HG02588 (cell line): ENCODE measurements at regions not wholly inside any gene's neighbourhood (a gene's known extent, or its start where the extent isn't known, plus 50 kb on each side); places are given as distances from the start of the nearest gene placed in this dataset.
"Not testable (repeated sequence)": the region's sequence is repeated elsewhere in the genome, so short reads cannot be mapped to it uniquely, and the experiment has no call there.

Source experiments
- ATAC-seq: cut with Tn5 transposase; IDR thresholded peaks from one replicate; pipeline ENCODE4 v1.9.1; 2021; ENCODE audit warnings: mild to moderate bottlenecking, moderate library complexity; ENCODE audit not compliant: unreplicated experiment

DNA sequence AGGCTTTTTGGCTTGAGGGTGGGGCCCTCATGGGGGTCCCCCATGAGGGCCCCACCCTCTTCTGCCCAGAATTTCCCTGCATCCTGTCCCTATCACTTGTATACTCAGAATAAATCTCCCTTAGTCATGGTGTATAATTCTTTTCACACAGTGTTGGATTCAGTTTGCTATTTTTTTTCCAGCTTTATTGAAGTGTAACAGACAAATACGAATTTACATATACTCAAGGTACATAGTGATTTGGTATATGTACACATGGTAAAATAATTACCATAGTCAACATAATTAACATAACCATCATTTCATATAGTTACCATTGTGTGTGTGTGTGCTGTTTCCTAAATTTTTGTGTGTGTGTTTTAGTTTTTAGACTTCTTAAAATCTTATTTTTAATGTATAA is 289.4 kb downstream of the CNTNAP3B start:
- ATAC-seq, result not testable (repeated sequence)

DNA sequence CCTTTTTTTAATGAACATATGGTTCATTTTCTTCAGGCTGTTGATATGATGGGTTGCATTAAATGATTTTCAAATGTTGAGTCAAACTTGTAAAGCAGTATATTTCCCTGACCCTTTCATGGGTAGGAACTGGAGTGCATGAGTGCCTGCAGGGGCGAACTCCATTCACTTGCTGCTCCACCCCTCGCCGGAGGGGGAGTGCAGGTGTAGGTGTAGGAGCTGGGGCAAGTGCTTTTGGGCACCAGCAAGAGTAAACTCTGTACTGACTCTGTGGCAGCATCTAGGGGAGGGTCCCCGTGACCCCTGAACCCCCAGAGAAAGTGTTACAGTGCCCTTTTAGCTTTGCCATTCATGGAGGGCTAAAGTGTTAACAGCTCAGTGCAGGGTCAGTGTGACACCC is 290.3 kb downstream of the CNTNAP3B start:
- ATAC-seq, result not testable (repeated sequence)

DNA sequence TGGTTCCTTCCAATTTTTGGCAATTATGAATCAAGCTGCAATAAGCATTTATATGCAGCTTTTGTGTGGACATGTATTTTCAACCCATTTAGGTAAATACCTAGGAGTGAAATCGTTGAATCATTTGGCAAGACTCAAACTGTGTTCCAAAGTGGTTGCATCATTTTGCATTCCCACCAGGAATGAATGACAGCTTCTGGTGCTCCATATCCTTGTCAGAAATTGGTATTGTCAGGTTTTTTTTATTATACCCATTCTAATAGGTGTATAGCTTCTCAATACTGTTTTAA is 290.7 kb downstream of the CNTNAP3B start:
- ATAC-seq, result not testable (repeated sequence)

DNA sequence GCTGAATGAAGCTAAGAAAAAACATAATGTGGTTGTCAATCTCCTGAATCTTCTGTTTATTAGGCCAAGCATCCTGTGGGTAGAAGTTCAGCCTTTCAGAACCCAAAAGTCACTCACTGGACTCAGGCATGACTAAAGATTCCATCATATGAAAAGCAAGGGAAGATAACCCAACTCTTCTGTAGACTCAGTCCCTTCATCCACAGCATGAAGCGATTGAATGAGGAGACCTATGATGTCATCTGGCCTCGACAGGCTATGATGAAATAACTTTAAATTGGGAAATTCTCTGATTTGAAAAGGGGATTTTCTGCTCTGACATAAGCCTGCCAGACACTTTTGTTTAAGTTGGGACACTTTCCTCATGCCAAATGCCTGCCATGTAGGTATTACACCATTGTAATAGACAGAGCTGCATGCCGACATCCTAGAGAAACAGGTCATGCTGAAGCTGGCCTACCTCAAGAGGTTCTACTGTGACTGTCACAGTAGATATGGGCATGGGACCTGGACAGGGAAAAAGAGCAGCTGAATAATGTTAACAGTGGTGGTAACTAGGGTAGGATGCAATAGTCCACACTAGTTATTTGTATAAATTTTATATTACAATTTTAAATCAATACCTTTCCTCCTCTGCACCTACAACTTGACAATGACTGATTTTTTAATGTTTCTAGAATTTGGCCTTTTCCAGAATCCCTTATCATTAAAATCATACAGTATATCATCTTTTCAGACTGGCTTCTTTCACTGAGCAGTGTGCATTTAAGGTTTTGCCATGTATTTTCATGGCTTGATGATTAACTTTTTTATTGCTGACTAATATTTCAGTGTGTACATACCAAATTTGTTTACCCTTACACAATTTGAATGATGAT is 291.3 kb downstream of the CNTNAP3B start:
- ATAC-seq, result not testable (repeated sequence)

DNA sequence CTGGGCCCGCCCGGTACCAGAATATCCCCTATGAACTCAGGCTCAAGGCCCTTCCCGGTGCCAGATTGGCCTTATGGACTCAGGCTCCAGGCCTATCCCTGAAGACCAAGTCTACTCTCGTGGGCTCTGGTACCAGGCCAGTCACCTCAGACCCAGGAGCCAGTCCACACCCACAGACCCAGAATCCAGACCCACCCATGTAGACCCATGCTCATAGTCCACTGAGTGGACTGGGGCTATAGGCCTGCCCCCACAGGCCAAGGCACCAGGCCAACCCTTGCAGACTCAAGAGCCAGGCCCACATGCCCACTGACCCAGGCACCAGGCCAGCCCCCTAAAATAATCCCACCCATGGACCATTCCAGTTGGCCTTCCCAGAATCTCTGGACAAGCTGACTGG is 296.1 kb downstream of the CNTNAP3B start:
- not testable (repeated sequence) for ATAC-seq

DNA sequence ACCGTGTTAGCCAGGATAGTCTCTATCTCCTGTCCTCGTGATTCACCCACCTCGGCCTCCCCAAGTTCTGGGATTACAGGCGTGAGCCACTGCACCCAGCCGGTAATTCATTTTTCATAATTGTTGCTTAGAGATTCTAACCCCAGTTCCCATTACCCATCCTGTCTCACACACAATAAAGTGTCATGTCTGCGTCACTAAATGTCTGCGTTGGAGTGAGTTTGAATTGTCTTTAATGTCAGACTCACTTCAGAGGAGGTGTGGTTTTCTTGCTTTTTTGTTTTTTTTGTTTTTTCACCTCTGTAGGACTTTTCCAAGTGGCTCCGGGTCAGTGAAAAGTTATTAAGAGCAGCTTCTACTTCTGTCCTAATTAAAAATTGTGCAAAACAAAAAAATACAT is 304.5 kb downstream of the CNTNAP3B start:
- ATAC-seq, result not testable (repeated sequence)

DNA sequence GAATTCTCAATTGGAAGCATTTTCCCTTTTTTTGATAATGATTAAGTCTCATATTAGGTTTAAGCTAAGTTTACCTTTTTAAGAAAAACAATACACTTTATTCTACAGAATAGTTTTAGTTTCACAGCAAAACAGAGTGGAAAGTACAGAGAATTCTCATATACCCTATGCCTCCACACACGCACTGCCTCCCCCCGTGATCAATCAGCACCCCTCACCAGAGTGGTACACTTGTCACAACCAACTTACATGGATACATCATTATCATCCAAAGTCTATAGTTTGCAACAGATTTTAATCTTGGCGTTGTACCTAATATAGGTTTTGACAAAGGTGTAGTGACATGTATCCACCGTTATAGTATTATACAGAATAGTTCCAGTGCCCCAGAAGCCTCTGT is 326.5 kb downstream of the CNTNAP3B start:
- ATAC-seq, result not testable (repeated sequence)

DNA sequence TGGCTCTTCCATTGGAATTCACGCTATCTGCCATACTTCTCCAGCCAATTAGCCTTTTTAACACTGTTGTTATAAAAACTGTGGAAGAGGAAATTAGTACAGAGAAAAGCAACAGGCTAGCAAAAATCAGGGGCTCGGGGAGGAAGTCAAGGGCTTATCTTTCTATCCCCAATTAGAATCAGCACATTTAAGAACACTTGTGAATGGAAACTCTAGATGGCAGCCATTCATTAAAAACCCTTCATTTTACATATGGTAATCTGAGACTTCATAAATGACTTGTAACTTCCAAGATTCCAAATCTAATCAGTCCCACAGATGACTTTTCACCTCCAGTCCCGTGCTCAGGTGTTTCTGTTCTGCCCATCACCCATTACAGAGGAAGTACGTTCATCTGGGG is 330.5 kb downstream of the CNTNAP3B start:
- not testable (repeated sequence) for ATAC-seq

DNA sequence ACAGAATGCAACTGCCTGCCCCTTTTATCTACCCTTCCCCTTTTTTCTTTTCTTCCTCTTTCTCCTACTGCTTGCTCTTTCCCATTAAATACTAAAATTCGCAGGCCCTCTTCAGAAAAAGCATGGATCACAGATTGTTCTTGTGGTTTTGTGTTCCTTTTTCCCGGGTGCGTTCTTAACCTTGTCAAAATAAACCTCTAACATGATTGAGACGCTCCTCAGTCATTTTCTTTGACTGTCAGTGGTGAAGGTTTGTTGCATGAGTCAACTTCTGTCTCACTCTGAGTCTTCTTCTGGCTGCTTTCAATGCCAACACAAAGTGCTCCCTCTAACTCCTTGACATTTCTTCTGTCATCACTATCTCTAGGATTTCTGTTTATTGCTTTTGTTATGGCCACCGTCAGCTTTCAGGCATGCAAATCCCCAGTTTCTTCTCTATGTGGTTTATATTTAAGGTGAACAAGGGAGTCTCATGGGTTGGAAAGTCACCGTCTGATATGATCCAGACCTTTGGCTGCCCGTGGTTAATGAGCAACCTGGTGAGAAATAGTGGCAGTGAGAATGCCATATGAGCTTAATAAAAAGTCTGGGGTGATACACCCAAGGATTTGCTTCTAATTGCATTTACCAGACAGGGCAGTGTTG is 338.4 kb downstream of the CNTNAP3B start:
- ATAC-seq, result not testable (repeated sequence)

DNA sequence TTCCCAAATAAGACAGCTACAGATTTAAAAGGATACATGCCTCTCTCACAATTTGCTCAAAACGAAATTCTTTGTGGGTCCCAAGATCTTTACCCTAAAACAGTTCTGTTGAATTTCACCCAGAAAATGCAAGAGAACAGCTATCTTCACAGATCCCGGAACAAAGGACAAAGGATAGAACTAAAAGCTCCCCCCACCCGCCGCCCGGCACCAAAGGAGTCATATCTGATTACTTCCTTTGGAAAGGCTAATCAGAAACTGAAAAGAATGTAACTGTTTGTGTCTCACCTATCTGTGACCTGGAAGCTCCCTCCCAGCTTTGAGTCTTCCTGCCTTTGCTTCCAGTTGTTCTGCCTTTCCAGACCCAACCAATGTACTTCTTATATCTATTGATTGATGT is 339.2 kb downstream of the CNTNAP3B start:
- ATAC-seq, result not testable (repeated sequence)

DNA sequence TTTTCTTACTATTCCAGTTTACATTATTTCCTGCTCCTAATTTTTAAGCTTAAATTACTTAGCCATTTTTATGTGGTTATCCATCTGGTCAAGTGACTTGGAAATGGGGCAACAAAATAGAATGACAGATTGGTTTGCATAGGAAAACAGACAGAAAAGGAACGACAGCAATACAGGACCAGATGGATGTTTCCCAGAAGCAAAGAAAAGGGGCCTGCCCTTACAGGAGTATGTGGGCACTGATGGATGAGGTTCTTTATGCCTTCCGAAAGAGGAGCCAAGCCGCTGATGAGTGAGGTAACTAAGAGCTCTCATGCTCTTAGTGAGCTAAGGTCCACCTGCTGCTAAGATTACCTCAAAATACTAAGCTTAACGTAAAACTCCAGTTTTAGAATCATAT is 339.8 kb downstream of the CNTNAP3B start:
- not testable (repeated sequence) for ATAC-seq

DNA sequence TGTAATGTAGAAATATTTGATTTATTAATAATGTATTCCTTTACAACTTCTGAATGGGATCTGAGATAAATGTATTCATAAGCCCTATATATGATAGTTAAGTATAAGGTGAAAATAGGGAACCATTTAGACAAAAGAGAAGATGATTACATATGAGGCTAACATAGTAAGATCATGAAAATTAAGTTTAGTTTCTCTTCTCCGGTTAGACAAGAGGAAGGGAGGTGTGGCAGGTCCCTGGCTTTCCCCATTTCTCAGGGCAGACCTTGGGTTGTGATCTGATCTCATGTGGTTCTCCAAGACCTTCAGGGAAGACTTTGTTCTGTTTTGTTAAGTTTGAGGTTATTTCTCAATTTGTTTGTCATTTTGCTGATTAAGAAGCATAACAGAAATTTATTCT is 341.3 kb downstream of the CNTNAP3B start:
- ATAC-seq, result not testable (repeated sequence)

DNA sequence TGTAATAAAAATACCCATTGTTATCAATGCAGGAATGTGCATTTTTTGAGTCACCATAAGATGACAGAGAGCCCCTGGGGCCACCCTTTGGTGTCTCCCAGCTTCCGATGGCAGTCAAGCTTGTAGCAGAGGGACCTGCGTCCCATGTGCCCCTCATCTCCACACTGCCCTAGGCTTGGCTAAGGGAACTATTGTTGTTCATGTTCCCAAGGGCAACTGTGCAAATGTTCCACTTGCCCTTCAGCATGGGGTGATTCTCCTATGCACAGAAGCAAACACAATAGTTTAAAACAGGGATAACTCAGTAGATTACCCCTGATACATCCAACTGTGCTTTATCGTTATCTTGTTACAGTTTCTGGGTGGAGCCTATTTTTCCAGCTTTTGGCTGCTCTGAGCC is 342.0 kb downstream of the CNTNAP3B start:
- not testable (repeated sequence) for ATAC-seq

DNA sequence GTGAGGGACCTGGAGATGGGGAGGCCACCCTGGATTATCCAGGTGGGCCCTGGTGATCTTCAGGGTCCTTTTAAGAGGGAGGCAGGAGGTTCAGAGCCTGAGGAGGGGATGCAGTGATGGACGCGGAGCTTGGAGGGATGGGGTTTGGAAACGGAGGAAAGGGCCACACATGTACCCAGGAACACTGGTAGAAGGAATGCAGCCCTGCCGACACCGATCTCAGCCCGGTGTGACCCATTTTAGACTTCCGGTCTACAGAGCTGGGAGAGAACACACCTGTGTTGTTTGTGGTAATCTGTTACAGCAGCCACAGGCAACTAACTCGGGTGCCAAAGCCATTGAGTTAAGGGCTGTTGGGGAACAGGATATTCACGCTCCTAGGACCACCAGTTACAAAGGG is 345.2 kb downstream of the CNTNAP3B start:
- ATAC-seq, result not testable (repeated sequence)

DNA sequence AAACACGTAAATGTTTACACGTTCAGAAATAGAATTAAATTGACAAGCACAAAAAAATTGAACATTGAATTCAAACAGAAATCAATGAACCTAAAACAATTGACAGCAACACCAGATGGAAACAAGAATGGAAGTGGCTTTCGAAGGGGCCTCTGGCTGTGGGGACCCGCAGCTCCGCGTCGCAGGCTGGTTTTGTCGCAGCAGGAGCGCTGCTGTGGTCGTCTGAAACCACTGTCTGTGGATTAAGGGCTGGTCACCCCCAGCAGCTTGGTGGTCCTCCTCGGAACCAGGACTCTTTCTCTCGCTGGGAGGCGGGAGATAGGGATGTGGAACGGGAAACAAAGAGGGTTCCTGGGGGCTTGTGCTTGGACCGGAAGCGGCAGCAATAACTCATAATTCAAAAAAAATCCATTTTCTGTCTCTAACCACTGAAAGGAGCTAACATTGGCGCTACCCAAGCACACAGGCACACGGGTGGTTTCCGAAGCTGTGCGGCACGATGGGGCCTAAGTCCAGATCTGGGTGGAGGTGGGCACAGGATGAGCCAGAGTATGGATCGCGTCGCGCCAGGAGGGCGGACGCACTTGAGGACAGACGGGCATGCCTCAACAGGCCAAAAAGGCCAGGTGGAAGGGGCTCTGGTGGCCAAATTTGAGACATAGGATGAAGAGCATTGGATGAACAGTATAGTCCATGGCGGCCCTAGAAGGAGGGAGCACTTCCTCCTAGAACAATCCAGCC is 346.0 kb downstream of the CNTNAP3B start:
- not testable (repeated sequence) for ATAC-seq

DNA sequence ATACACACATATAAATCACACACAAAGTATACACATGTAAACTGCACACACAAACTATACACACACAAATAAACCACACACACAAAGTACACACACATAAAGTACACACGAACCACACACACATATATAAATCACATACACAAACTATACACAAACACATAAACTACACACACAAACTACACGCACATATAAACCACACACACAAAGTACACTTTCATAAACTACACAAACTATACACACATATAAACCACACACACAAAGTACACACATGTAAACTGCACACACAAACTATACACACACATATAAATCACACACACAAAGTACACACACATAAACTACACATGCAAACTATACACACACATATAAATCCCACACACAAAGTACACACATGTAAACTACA is 347.3 kb downstream of the CNTNAP3B start:
- not testable (repeated sequence) for ATAC-seq

DNA sequence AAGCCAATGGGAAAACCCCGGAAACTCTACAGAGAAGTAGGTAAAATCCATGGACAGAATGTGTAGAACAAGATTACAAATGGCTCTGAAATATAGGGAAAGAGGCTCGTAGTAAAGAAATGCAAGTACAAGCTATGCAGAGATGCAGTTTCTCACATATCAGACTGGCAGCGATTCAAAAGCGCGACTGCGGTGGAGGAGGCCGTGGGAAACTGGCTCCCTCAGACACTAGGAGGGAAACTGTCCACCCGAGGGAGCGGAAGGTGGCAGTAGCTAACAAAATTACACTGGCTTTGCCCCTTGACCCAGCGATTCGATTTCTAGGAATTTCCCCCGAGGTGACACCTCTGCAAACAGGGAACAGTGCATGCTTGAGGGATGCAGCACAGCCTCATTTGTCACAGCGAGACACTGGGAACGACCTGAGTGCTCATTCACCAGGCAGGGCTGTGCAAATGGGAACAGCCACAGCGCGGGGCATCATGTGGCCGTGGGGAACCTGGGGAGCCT is 349.3 kb downstream of the CNTNAP3B start:
- ATAC-seq, result not testable (repeated sequence)

DNA sequence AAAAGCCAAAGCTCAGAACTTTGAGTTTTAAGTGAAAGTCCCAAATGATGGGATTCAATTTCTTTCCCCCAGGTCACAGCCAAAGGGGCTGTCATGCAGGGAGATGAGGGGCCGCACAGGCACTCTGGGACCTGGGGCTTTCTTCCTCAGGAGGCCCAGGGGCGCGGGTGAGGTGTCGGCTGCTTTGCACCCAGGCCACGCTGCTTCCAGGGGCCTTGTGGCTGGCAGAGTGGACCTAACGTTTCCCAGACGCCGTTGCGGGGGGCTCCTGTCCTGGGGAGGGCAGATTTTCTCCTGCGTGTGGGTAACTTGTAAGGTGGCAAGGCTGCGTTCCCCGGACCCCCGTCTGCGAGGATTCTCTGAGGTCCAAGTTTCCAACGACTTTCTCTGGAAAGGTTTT is 350.0 kb downstream of the CNTNAP3B start:
- not testable (repeated sequence) for ATAC-seq

DNA sequence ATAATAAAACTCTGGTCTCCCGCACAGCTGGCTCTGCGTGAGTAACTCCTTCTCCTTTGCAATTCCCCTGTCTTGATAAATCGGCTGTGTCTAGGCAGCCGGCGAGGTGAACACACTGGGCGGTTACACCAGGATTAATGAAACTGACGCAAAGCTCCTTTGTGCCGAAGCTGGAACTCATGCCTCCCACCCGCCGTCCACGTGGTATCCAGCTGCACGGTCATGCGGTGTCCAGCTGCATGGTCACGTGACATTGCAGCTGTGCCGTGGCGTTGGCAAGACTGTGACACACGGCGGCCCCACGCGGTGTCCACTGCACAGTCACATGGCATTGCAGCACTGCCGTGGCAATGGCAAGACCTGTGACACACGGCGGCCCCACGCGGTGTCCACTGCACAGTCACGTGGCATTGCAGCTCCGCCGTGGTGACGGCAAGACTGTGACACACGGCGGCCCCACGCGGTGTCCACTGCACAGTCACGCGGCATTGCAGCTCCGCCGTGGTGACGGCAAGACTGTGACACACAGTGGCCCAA is 350.6 kb downstream of the CNTNAP3B start:
- not testable (repeated sequence) for ATAC-seq

DNA sequence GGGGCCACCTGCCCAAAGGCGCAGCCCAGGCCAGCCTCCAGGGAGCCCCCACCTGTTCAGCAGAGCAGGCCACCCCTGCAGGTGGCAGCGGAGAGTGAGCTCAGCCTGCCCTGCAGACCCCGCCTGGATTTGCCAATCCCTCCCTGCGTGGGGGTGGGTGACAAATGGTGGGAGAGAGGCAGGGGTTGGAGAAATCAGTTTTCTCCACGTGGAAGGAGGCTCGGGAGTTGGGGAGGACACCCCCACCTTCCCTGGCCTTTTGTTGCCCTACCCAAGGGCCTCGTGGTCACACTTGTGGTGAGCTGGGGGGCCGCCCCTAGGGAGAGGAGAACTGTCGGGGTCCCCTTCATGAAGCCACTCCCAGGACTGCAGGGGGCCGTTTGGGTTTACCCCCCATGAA is 351.7 kb downstream of the CNTNAP3B start:
- ATAC-seq, result not testable (repeated sequence)

DNA sequence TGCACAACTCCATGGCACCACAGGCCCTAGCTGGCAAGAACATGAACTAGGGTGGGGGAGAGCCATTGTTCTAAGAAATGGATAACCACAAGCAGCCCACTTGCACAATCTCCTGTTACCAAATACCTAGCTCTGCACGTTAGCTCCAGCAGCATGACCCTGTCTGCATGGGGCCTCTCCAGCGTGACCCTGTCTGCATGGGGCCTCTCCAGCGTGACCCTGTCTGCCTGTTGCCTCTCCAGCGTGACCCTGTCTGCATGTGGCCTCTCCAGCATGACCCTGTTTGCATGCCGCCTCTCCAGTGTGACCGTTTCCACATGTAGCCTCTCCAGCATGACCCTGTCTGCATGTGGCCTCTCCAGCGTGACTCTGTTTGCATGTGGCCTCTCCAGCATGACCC is 356.7 kb downstream of the CNTNAP3B start:
- not testable (repeated sequence) for ATAC-seq
